K562 (cell line): ENCODE measurements at regions not wholly inside any gene's neighbourhood (a gene's known extent, or its start where the extent isn't known, plus 50 kb on each side); places are given as distances from the start of the nearest gene placed in this dataset.

ENCODE experiments used
- ATAC-seq: fragments of 200-7000 bp; cut with Tn5 transposase; 3 replicates; pipeline ENCODE4 v1.9.1; 2020; ENCODE audit warnings: moderate library complexity
- BruUV-seq: library from RNA; stranded (reverse); fragments of 400-500 nt; replicated peaks from 2 replicates; lab custom pipeline; 2021; lab: Mats Ljungman, UMichigan
- CTCF ChIA-PET: fragments of 300-600 bp; formaldehyde crosslinking; extraction: SDS; loops from one replicate; lab custom pipeline; 2021; ENCODE audit warnings: low intra/inter-chr PET ratio; lab: Yijun Ruan, JAX
- POLR2A ChIA-PET: fragments of 300-600, 350-650 bp; sonication (Branson Sonifier 250); formaldehyde crosslinking; extraction: SDS; loops from one replicate; lab custom pipeline; 2021; ENCODE audit warnings: antibody characterized with exemption, inconsistent platforms; lab: Yijun Ruan, JAX
- DNase-seq, 4 experiments: peaks; one replicate each; pipeline versions ENCODE4 v3.0.0 to v3.0.0-alpha.2; 2011 to 2018; ENCODE audit warnings: low spot score in 3 of 4, mixed read lengths in 3 of 4; ENCODE audit errors: extremely low read depth in 1 of 4
- FAIRE-seq: peaks from 2 replicates; lab custom pipeline; 2011; peaks lifted over from hg19 to GRCh38; lab: Jason Lieb, UNC
- H2AFZ ChIP-seq: 2 replicates; pipeline ENCODE4 v1.6.0; 2011; ENCODE audit warnings: low read depth, low read length, control low read depth, inconsistent platforms
- H3K27ac ChIP-seq: fragments of 200-600 bp; 3 replicates; pipeline ENCODE4 v1.8.0; 2011; ENCODE audit warnings: low read depth, mild to moderate bottlenecking, control low read depth, inconsistent platforms, low read length, moderate library complexity, mixed read lengths; ENCODE audit errors: extremely low read depth
- H3K27me3 ChIP-seq, 2 experiments: fragments of 300-600 bp in 1 of 2; 2 replicates in 1 of 2; 3 replicates in 1 of 2; pipeline versions ENCODE4 v1.6.0 to v1.8.0; 2011; ENCODE audit warnings: inconsistent platforms in 2 of 2, low read length in 2 of 2, mild to moderate bottlenecking in 1 of 2, mixed read lengths in 1 of 2, moderate library complexity in 1 of 2; ENCODE audit not compliant: control insufficient read depth in 2 of 2, insufficient read depth in 2 of 2
- H3K36me3 ChIP-seq: fragments of 300-600 bp; 3 replicates; pipeline ENCODE4 v1.8.0; 2011; ENCODE audit warnings: mild to moderate bottlenecking, low read length, inconsistent platforms; ENCODE audit not compliant: control insufficient read depth, insufficient read depth
- H3K4me1 ChIP-seq, 2 experiments: fragments of 200-600 bp in 1 of 2; replicated peaks in 1 of 2; 2 replicates in 1 of 2; 3 replicates in 1 of 2; pipeline versions ENCODE4 v1.5.1 to v1.8.0; 2011; ENCODE audit warnings: inconsistent platforms in 2 of 2, low read length in 2 of 2, mild to moderate bottlenecking in 1 of 2, mixed read lengths in 1 of 2, moderate library complexity in 1 of 2; ENCODE audit not compliant: control insufficient read depth in 2 of 2, insufficient read depth in 2 of 2
- H3K4me2 ChIP-seq: 2 replicates; pipeline ENCODE4 v1.6.1; 2011; ENCODE audit warnings: low read length, control low read depth, inconsistent platforms, mixed read lengths; ENCODE audit not compliant: insufficient read depth
- H3K4me3 ChIP-seq: fragments of 200-600 bp; sonication (generic), shearing (Covaris generic); 2 replicates; pipeline ENCODE4 v1.5.1; 2016; ENCODE audit warnings: control low read depth, inconsistent platforms
- H3K79me2 ChIP-seq: fragments of 200-600 bp; 3 replicates; pipeline ENCODE4 v1.8.0; 2011; ENCODE audit warnings: low read length, inconsistent platforms; ENCODE audit not compliant: control insufficient read depth, insufficient read depth
- H3K9ac ChIP-seq, 2 experiments: 2 replicates each; pipeline versions ENCODE4 v1.6.0 to v1.6.1; 2011; ENCODE audit warnings: low read depth in 2 of 2, low read length in 2 of 2, control low read depth in 1 of 2, inconsistent platforms in 1 of 2, mild to moderate bottlenecking in 1 of 2, mixed read lengths in 1 of 2; ENCODE audit not compliant: insufficient read depth in 1 of 2
- H3K9me1 ChIP-seq: one replicate; pipeline ENCODE4 v1.6.0; 2011; ENCODE audit warnings: inconsistent platforms, mild to moderate bottlenecking, low read length, moderate library complexity; ENCODE audit not compliant: control insufficient read depth, insufficient read depth
- H3K9me3 ChIP-seq: replicated peaks from 2 replicates; pipeline ENCODE4 v1.5.1; 2011; ENCODE audit warnings: low read depth, low read length, inconsistent platforms; ENCODE audit not compliant: control insufficient read depth, insufficient read depth
- H4K20me1 ChIP-seq: replicated peaks from 2 replicates; pipeline ENCODE4 v1.6.1; 2011; ENCODE audit warnings: low read length, inconsistent platforms, mixed read lengths; ENCODE audit not compliant: control insufficient read depth, insufficient read depth
- BHLHE40 ChIP-seq: IDR thresholded peaks from 2 replicates; pipeline ENCODE4 v1.6.1; 2011; ENCODE audit warnings: low read length, improper control_type of control experiment
- CREBBP ChIP-seq: IDR thresholded peaks from one replicate; pipeline ENCODE4 v1.6.1; 2012; ENCODE audit warnings: low read depth, mild to moderate bottlenecking, control low read depth, inconsistent platforms, low read length
- SIN3B ChIP-seq: fragments of 450-650 bp; IDR thresholded peaks from 2 replicates; pipeline ENCODE4 v1.6.1; 2017; ENCODE audit warnings: low read depth, mild to moderate bottlenecking, moderate library complexity
- STAT5A ChIP-seq: IDR thresholded peaks from 2 replicates; pipeline ENCODE4 v1.6.1; 2012; ENCODE audit warnings: low read length, inconsistent platforms, borderline replicate concordance
- TAL1 ChIP-seq: fragments of 450-650 bp; IDR thresholded peaks from 2 replicates; pipeline ENCODE4 v1.6.1; 2016; ENCODE audit warnings: mild to moderate bottlenecking
- TEAD1 ChIP-seq, 2 experiments: fragments of 450-650 bp in 1 of 2; sonication (generic) in 1 of 2; formaldehyde crosslinking; IDR thresholded peaks; 2 replicates each; pipeline versions ENCODE4 v1.4.0 to v1.8.0; 2020 to 2022; ENCODE audit warnings: mild to moderate bottlenecking in 2 of 2, missing genetic modification reagents in 1 of 2
- XRCC5 ChIP-seq: fragments of 200-400 bp; formaldehyde crosslinking; IDR thresholded peaks from 2 replicates; pipeline ENCODE4 v1.6.1; 2017; ENCODE audit warnings: low read depth, mild to moderate bottlenecking, low read length
- ZC3H11A ChIP-seq: IDR thresholded peaks from 2 replicates; pipeline ENCODE4 v1.6.1; 2012; ENCODE audit warnings: low read depth, low read length, improper control_type of control experiment
- WGBS: fragments of 100-300 bp; shearing (Covaris generic); methylation state at CpG from one replicate; pipeline ENCODE4 v1.1.6; 2016; ENCODE audit warnings: low coverage, mixed read lengths; ENCODE audit not compliant: insufficient coverage; ENCODE audit errors: missing lambda C conversion rate; 5-methylcytosine and 5-hydroxymethylcytosine counted together
- in situ Hi-C: fragments of 300-500 bp; cut with MboI; formaldehyde crosslinking; loops from 4 replicates; pipeline ENCODE4 v1.15.0; 2018; ENCODE audit warnings: inconsistent platforms, mixed read lengths
- intact Hi-C: fragments of 100-400 bp; cut with micrococcal nuclease; formaldehyde crosslinking; loops from 2 replicates; pipeline ENCODE4 v1.14.2; 2022

DNA sequence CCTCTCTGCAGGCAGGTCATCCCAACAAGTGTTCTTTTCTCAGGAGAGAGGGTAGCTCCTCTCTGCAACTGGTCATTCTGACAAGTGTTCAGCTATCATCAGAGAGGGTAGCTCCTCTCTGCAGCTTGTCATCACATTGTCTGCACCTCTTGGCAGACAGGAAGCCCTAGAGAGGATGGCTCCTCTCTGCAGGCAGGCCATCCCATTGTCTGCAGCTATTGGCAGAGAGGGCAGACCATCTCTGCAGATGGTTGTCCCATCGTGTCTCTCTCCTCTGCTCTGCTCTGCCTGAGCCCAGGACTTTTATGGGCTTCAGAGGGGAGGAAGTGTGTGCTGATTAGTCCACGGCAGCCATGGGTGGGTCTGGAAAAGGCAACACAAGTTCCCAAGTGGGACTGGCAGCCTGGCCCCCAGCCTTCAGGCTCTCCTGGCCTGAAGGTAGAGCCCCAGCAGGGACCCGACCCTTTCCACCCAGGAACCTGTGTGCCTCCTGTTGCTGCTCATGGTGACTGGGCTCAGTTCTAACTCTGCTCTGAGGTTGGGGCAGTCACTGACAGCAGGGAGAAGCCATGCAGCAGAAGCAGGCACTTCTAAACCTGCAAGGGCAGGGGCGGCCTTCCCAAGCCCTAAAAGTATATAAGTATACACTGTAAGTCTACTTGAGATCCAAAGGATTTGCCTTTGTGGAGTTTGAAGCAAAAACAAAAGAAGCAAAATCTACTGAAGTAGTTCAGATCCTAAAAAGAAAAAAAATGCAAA is 637.9 kb downstream of the PLOD2 start:
- no peak for ATAC-seq
- no peaks in the 10 kb centered on the region for H3K36me3 ChIP-seq
- no peak overlapping the region for H2AFZ ChIP-seq
- FAIRE-seq, result no peak
- no peak overlapping the region for H3K4me2 ChIP-seq
- 0% methylated on average over 3 of the region's 4 CpGs for WGBS
- POLR2A ChIA-PET, result no interaction called here
- no peaks in the 10 kb centered on the region for H3K9me1 ChIP-seq
- no peak overlapping the region for H3K27ac ChIP-seq
- no peaks in the 10 kb centered on the region for H3K4me1 ChIP-seq
- H3K4me3 ChIP-seq, result no peak overlapping the region
- no peaks in the 10 kb centered on the region for H4K20me1 ChIP-seq
- no peaks in the 10 kb centered on the region for H3K79me2 ChIP-seq
- in situ Hi-C loops (no loop called here), intact Hi-C loops (no loop called here)
- no peaks in the 10 kb centered on the region for H3K9me3 ChIP-seq
- no peak overlapping the region for H3K9ac ChIP-seq
- TF ChIP-seq TEAD1 (CRISPR knock-in tag; IDR thresholded peaks at IDR 0.05) (no peak), TAL1 (no peak), SIN3B (no peak), BHLHE40 (no peak), STAT5A (no peak), CREBBP (no peak), ZC3H11A (no peak), XRCC5 (no peak)
- BruUV-seq, result no TSS peak
- no peak for DNase-seq
- H3K27me3 ChIP-seq, result no peaks in the 10 kb centered on the region
- CTCF ChIA-PET, result no interaction called here
